CD8-positive, alpha-beta memory T cell (primary cell): ENCODE measurements at regions not wholly inside any gene's neighbourhood (a gene's known extent, or its start where the extent isn't known, plus 50 kb on each side); places are given as distances from the start of the nearest gene placed in this dataset.

Experiments
- CTCF ChIA-PET: fragments of 350-600 bp; sonication (Branson Sonifier 250); formaldehyde crosslinking; loops from one replicate; lab custom pipeline; 2021; ENCODE audit warnings: antibody characterized with exemption; lab: Charles Lee
- POLR2A ChIA-PET: fragments of 350-600 bp; sonication (Branson Sonifier 250); formaldehyde crosslinking; loops from one replicate; lab custom pipeline; 2021; ENCODE audit warnings: antibody characterized with exemption; lab: Charles Lee
- DNase-seq, 5 donors: peaks; one replicate each; pipeline versions ENCODE4 v3.0.0 to v3.0.0-alpha.2; 2020 to 2022; ENCODE audit warnings: mixed read lengths in 1 of 5
- H3K27ac ChIP-seq: one replicate; pipeline ENCODE4 v1.7.0; 2013; ENCODE audit warnings: low read depth, mild to moderate bottlenecking, low read length, moderate library complexity
- H3K27me3 ChIP-seq: 2 replicates; pipeline ENCODE4 v1.7.0; 2013; ENCODE audit warnings: low read length, mild to moderate bottlenecking; ENCODE audit not compliant: insufficient read depth, poor library complexity, severe bottlenecking
- H3K36me3 ChIP-seq: 2 replicates; pipeline ENCODE4 v1.7.0; 2013; ENCODE audit warnings: mild to moderate bottlenecking, low read length, moderate library complexity; ENCODE audit not compliant: insufficient read depth
- H3K4me1 ChIP-seq: 2 replicates; pipeline ENCODE4 v1.7.0; 2013; ENCODE audit warnings: mild to moderate bottlenecking, low read length, moderate library complexity; ENCODE audit not compliant: insufficient read depth
- H3K4me3 ChIP-seq: 2 replicates; pipeline ENCODE4 v1.7.0; 2013; ENCODE audit warnings: mild to moderate bottlenecking, low read length
- H3K9me3 ChIP-seq: 2 replicates; pipeline ENCODE4 v1.7.0; 2013; ENCODE audit warnings: mild to moderate bottlenecking, low read length
- H3K27ac Mint-ChIP-seq, 8 donors: one replicate each; pipeline ENCODE4 v1.8.0; 2020 to 2021; ENCODE audit warnings: mixed read lengths in 8 of 8, mild to moderate bottlenecking in 6 of 8, inconsistent platforms in 3 of 8, moderate library complexity in 3 of 8
- H3K27me3 Mint-ChIP-seq, 2 donors: one replicate each; pipeline ENCODE4 v1.8.0; 2020 to 2021; ENCODE audit warnings: mixed read lengths in 2 of 2, mild to moderate bottlenecking in 1 of 2, moderate library complexity in 1 of 2
- H3K36me3 Mint-ChIP-seq, 3 donors: one replicate each; pipeline ENCODE4 v1.8.0; 2020 to 2021; ENCODE audit warnings: mixed read lengths in 3 of 3, inconsistent platforms in 1 of 3, mild to moderate bottlenecking in 1 of 3
- H3K4me1 Mint-ChIP-seq, 3 donors: one replicate each; pipeline ENCODE4 v1.8.0; 2020 to 2021; ENCODE audit warnings: mixed read lengths in 3 of 3, inconsistent platforms in 1 of 3, mild to moderate bottlenecking in 1 of 3
- H3K4me3 Mint-ChIP-seq, 7 donors: one replicate each; pipeline ENCODE4 v1.8.0; 2020 to 2021; ENCODE audit warnings: mixed read lengths in 7 of 7, mild to moderate bottlenecking in 6 of 7, moderate library complexity in 4 of 7, inconsistent platforms in 2 of 7
- H3K9me3 Mint-ChIP-seq, 5 donors: one replicate each; pipeline ENCODE4 v1.8.0; 2020 to 2022; ENCODE audit warnings: mixed read lengths in 5 of 5, mild to moderate bottlenecking in 3 of 5, moderate library complexity in 2 of 5, inconsistent platforms in 1 of 5

GRCh38 chr2:164412831-164413230 lies 208.5 kb downstream of the GRB14 start:
- Histone ChIP-seq H3K27ac (no peak overlapping the region), H3K36me3 (no peaks in the 10 kb centered on the region), H3K4me1 (no peaks in the 10 kb centered on the region), H3K27me3 (no peaks in the 10 kb centered on the region), H3K4me3 (no peak overlapping the region), H3K9me3 (no peaks in the 10 kb centered on the region)
- H3K27me3 Mint-ChIP-seq, result no peaks in the 10 kb centered on the region
- no peak overlapping the region for H3K27ac Mint-ChIP-seq
- CTCF ChIA-PET, result no interaction called here
- POLR2A ChIA-PET, result no interaction called here
- no peak overlapping the region for H3K4me3 Mint-ChIP-seq
- H3K36me3 Mint-ChIP-seq, result no peaks in the 10 kb centered on the region
- no peaks in the 10 kb centered on the region for H3K4me1 Mint-ChIP-seq
- DNase-seq, result no peak
- peaks cover 0 to 7% (median 5%) of the 10 kb centered on the region in 5 donors for H3K9me3 Mint-ChIP-seq

- POLR2A ChIA-PET, result no interaction called here
- Histone ChIP-seq H3K27me3 (no peaks in the 10 kb centered on the region), H3K27ac (no peak overlapping the region), H3K4me1 (no peaks in the 10 kb centered on the region), H3K9me3 (no peaks in the 10 kb centered on the region), H3K4me3 (no peak overlapping the region), H3K36me3 (no peaks in the 10 kb centered on the region)
- H3K9me3 Mint-ChIP-seq, result peaks cover 1 to 19% (median 6%) of the 10 kb centered on the region in 5 donors
- DNase-seq, result no peak
- H3K27ac Mint-ChIP-seq, result peak overlapping the region in 1 of 8 donors; percentile 7
- no peaks in the 10 kb centered on the region for H3K4me1 Mint-ChIP-seq
- H3K36me3 Mint-ChIP-seq, result no peaks in the 10 kb centered on the region
- no peak overlapping the region for H3K4me3 Mint-ChIP-seq
- CTCF ChIA-PET, result no interaction called here
- H3K27me3 Mint-ChIP-seq, result no peaks in the 10 kb centered on the region
Measured at GRCh38 chr2:164389411-164389810, 231.9 kb downstream of the GRB14 start.

DNA sequence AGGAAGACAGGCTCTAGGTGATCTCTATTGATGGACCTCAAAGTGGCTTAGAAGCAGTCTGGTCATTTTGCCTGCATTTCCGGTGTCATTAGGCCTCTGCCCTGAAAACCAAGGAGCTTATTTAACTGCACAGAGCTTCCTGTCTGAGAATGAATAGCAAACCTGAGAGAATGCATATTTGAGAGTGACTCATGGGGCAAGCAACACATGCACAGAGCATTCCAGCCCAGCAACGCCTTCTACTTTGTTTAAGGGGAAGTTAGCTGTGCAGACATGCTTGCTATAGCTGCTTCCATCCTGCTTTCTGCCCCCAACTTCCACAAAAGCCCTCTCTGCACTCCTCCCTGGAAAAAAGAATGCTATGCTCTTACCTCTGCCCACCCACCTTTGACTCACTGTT lies 232.8 kb downstream of the GRB14 start:
- no peak for DNase-seq
- no peaks in the 10 kb centered on the region for H3K9me3 ChIP-seq
- H3K4me3 ChIP-seq, result no peak overlapping the region
- Mint-ChIP-seq H3K27me3 (no peaks in the 10 kb centered on the region), H3K36me3 (no peaks in the 10 kb centered on the region), H3K9me3 (peaks cover 1 to 19% (median 6%) of the 10 kb centered on the region in 5 donors), H3K4me3 (no peak overlapping the region), H3K27ac (no peak overlapping the region), H3K4me1 (no peaks in the 10 kb centered on the region)
- ChIA-PET CTCF (no interaction called here), POLR2A (no interaction called here)
- H3K4me1 ChIP-seq, result no peaks in the 10 kb centered on the region
- no peak overlapping the region for H3K27ac ChIP-seq
- H3K27me3 ChIP-seq, result no peaks in the 10 kb centered on the region
- no peaks in the 10 kb centered on the region for H3K36me3 ChIP-seq

DNA sequence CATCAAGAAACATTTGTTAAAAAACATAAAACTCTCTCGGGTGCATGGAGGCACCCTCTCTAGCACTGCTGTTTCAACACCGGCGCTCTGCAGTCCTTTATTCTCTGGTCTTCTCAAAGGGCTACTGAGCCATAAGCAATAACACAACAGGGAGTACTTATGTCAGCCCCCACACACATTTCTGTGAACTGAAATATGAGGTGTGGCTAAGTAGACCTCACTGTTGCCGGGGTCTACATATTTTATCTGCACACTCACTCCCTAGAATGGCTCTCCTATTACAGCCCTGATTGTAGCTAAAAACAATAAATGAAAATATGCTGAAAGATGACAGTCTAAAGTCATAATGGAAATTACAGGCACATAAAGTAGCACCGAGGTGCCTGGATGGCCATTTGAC lies 235.1 kb downstream of the GRB14 start:
- CTCF ChIA-PET, result no interaction called here
- H3K4me3 Mint-ChIP-seq, result no peak overlapping the region
- POLR2A ChIA-PET, result no interaction called here
- peaks cover 1 to 20% (median 6%) of the 10 kb centered on the region in 5 donors for H3K9me3 Mint-ChIP-seq
- Histone ChIP-seq H3K4me3 (no peak overlapping the region), H3K27me3 (no peaks in the 10 kb centered on the region), H3K36me3 (no peaks in the 10 kb centered on the region), H3K27ac (no peak overlapping the region), H3K4me1 (no peaks in the 10 kb centered on the region), H3K9me3 (no peaks in the 10 kb centered on the region)
- H3K36me3 Mint-ChIP-seq, result no peaks in the 10 kb centered on the region
- H3K27me3 Mint-ChIP-seq, result no peaks in the 10 kb centered on the region
- H3K4me1 Mint-ChIP-seq, result no peaks in the 10 kb centered on the region
- DNase-seq, result no peak
- no peak overlapping the region for H3K27ac Mint-ChIP-seq

DNA sequence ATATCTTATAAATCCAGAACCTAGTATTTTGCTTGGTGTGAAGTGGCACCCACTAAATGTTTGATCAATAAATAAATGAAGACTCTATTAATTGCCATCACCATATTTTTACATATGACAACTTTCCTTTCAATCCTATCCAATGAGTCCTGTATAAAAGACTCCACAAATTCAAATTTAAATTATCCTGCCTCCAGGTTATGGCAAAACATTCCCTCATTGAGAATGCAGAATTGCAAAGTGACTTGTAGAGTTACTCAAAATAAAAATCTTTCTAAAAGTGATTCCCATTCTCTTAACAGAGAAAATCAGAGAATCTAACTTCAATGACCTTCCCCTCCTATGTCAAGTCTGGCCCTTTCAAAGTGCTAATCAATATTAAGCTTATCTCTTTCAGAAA lies 236.8 kb downstream of the GRB14 start:
- no peak for DNase-seq
- Mint-ChIP-seq H3K27me3 (no peaks in the 10 kb centered on the region), H3K27ac (no peak overlapping the region), H3K9me3 (peaks cover 0 to 17% (median 4%) of the 10 kb centered on the region in 5 donors), H3K4me1 (no peaks in the 10 kb centered on the region), H3K36me3 (no peaks in the 10 kb centered on the region), H3K4me3 (no peak overlapping the region)
- Histone ChIP-seq H3K4me1 (no peaks in the 10 kb centered on the region), H3K4me3 (no peak overlapping the region), H3K27me3 (no peaks in the 10 kb centered on the region), H3K9me3 (no peaks in the 10 kb centered on the region), H3K36me3 (no peaks in the 10 kb centered on the region), H3K27ac (no peak overlapping the region)
- POLR2A ChIA-PET, result no interaction called here
- CTCF ChIA-PET, result no interaction called here

GRCh38 chr2:164371916-164372315 lies 249.4 kb downstream of the GRB14 start:
- no peak overlapping the region for H3K27ac Mint-ChIP-seq
- H3K27me3 Mint-ChIP-seq, result no peaks in the 10 kb centered on the region
- CTCF ChIA-PET, result no interaction called here
- H3K4me3 Mint-ChIP-seq, result no peak overlapping the region
- POLR2A ChIA-PET, result no interaction called here
- no peaks in the 10 kb centered on the region for H3K36me3 Mint-ChIP-seq
- H3K36me3 ChIP-seq, result no peaks in the 10 kb centered on the region
- no peak overlapping the region for H3K27ac ChIP-seq
- H3K27me3 ChIP-seq, result no peaks in the 10 kb centered on the region
- H3K4me1 Mint-ChIP-seq, result no peaks in the 10 kb centered on the region
- H3K4me3 ChIP-seq, result no peak overlapping the region
- H3K4me1 ChIP-seq, result no peaks in the 10 kb centered on the region
- DNase-seq, result no peak
- peaks cover 3 to 23% (median 3%) of the 10 kb centered on the region in 5 donors for H3K9me3 Mint-ChIP-seq
- H3K9me3 ChIP-seq, result no peaks in the 10 kb centered on the region

- Histone ChIP-seq H3K4me1 (no peaks in the 10 kb centered on the region), H3K9me3 (no peaks in the 10 kb centered on the region), H3K27me3 (no peaks in the 10 kb centered on the region), H3K36me3 (no peaks in the 10 kb centered on the region), H3K27ac (no peak overlapping the region), H3K4me3 (no peak overlapping the region)
- no peaks in the 10 kb centered on the region for H3K27me3 Mint-ChIP-seq
- peaks cover 0 to 34% (median 3%) of the 10 kb centered on the region in 5 donors for H3K9me3 Mint-ChIP-seq
- ChIA-PET POLR2A (no interaction called here), CTCF (no interaction called here)
- DNase-seq, result no peak
- H3K27ac Mint-ChIP-seq, result no peak overlapping the region
- no peaks in the 10 kb centered on the region for H3K36me3 Mint-ChIP-seq
- H3K4me1 Mint-ChIP-seq, result no peaks in the 10 kb centered on the region
- no peak overlapping the region for H3K4me3 Mint-ChIP-seq
Measured at GRCh38 chr2:164369366-164369765, 251.9 kb downstream of the GRB14 start.

DNA sequence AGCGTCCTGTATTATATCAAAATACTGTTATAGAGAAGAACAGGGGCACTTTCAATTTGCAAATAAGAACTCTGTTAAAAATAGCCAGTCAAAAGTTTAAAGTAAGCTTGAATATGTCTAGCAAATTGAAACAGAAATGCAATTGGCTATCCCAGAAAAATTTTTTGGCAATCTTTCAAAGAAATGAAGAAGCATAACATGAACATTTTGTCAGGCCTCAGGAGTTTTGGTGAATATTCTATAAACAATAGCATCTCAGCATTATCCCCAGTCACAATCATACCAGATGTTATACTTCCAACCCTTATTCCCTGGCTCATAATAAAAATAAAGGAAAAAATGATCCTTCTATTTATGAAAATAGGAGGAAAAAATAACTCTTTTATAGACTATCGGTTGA lies 252.4 kb downstream of the GRB14 start:
- no peak overlapping the region for H3K4me3 ChIP-seq
- CTCF ChIA-PET, result no interaction called here
- H3K9me3 ChIP-seq, result no peaks in the 10 kb centered on the region
- H3K4me3 Mint-ChIP-seq, result no peak overlapping the region
- H3K36me3 Mint-ChIP-seq, result no peaks in the 10 kb centered on the region
- no peak for DNase-seq
- peaks cover 0 to 39% (median 3%) of the 10 kb centered on the region in 5 donors for H3K9me3 Mint-ChIP-seq
- H3K4me1 Mint-ChIP-seq, result no peaks in the 10 kb centered on the region
- H3K27me3 Mint-ChIP-seq, result no peaks in the 10 kb centered on the region
- H3K27ac ChIP-seq, result no peak overlapping the region
- POLR2A ChIA-PET, result no interaction called here
- H3K36me3 ChIP-seq, result no peaks in the 10 kb centered on the region
- no peak overlapping the region for H3K27ac Mint-ChIP-seq
- H3K27me3 ChIP-seq, result no peaks in the 10 kb centered on the region
- no peaks in the 10 kb centered on the region for H3K4me1 ChIP-seq

- Mint-ChIP-seq H3K4me1 (no peaks in the 10 kb centered on the region), H3K27ac (no peak overlapping the region), H3K36me3 (no peaks in the 10 kb centered on the region), H3K27me3 (no peaks in the 10 kb centered on the region), H3K9me3 (peaks cover 2 to 38% (median 6%) of the 10 kb centered on the region in 5 donors), H3K4me3 (no peak overlapping the region)
- Histone ChIP-seq H3K9me3 (no peaks in the 10 kb centered on the region), H3K27me3 (no peaks in the 10 kb centered on the region), H3K4me3 (no peak overlapping the region), H3K4me1 (no peaks in the 10 kb centered on the region), H3K36me3 (no peaks in the 10 kb centered on the region), H3K27ac (no peak overlapping the region)
- POLR2A ChIA-PET, result no interaction called here
- CTCF ChIA-PET, result no interaction called here
- DNase-seq, result no peak
Measured at GRCh38 chr2:164363646-164364045, 257.6 kb downstream of the GRB14 start.
